ENCODE measurements at regions not wholly inside any gene's neighbourhood (a gene's known extent, or its start where the extent isn't known, plus 50 kb on each side); places are given as distances from the start of the nearest gene placed in this dataset.
A peak's percentile ranks its signal among the peaks of the same experiment; 100 is the strongest.

- H3K27me3 Mint-ChIP-seq (ENCODE audit: unreplicated experiment): no peaks in the 10 kb centered on the region
- no peak overlapping the region for H3K27ac Mint-ChIP-seq (ENCODE audit: unreplicated experiment)
- peaks cover 2% of the 10 kb centered on the region for H3K9me3 Mint-ChIP-seq (ENCODE audit: unreplicated experiment)
- H3K36me3 Mint-ChIP-seq (ENCODE audit: unreplicated experiment): no peaks in the 10 kb centered on the region
- H3K4me3 Mint-ChIP-seq (ENCODE audit: unreplicated experiment): no peak overlapping the region
- TF ChIP-seq, protein P1, sequence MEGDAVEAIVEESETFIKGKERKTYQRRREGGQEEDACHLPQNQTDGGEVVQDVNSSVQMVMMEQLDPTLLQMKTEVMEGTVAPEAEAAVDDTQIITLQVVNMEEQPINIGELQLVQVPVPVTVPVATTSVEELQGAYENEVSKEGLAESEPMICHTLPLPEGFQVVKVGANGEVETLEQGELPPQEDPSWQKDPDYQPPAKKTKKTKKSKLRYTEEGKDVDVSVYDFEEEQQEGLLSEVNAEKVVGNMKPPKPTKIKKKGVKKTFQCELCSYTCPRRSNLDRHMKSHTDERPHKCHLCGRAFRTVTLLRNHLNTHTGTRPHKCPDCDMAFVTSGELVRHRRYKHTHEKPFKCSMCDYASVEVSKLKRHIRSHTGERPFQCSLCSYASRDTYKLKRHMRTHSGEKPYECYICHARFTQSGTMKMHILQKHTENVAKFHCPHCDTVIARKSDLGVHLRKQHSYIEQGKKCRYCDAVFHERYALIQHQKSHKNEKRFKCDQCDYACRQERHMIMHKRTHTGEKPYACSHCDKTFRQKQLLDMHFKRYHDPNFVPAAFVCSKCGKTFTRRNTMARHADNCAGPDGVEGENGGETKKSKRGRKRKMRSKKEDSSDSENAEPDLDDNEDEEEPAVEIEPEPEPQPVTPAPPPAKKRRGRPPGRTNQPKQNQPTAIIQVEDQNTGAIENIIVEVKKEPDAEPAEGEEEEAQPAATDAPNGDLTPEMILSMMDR (IDR thresholded peaks at IDR 0.05; ENCODE audit: partially characterized antibody, unreplicated experiment): no peak
- H3K4me1 Mint-ChIP-seq (ENCODE audit: low read depth, unreplicated experiment): no peaks in the 10 kb centered on the region
- no peak for DNase-seq
Measured at GRCh38 chr17:55606488-55606815, 95.2 kb upstream of the SMIM36 start.

GRCh38 chr17:55605705-55606487 lies 94.6 kb upstream of the SMIM36 start:
- DNase-seq: no peak
- H3K4me1 Mint-ChIP-seq (ENCODE audit: low read depth, unreplicated experiment): no peaks in the 10 kb centered on the region
- no peaks in the 10 kb centered on the region for H3K36me3 Mint-ChIP-seq (ENCODE audit: unreplicated experiment)
- H3K27ac Mint-ChIP-seq (ENCODE audit: unreplicated experiment): no peak overlapping the region
- no peak overlapping the region for H3K4me3 Mint-ChIP-seq (ENCODE audit: unreplicated experiment)
- peaks cover 2% of the 10 kb centered on the region for H3K9me3 Mint-ChIP-seq (ENCODE audit: unreplicated experiment)
- H3K27me3 Mint-ChIP-seq (ENCODE audit: unreplicated experiment): no peaks in the 10 kb centered on the region
- TF ChIP-seq, protein P1 (IDR thresholded peaks at IDR 0.05; ENCODE audit: partially characterized antibody, unreplicated experiment): no peak

DNA sequence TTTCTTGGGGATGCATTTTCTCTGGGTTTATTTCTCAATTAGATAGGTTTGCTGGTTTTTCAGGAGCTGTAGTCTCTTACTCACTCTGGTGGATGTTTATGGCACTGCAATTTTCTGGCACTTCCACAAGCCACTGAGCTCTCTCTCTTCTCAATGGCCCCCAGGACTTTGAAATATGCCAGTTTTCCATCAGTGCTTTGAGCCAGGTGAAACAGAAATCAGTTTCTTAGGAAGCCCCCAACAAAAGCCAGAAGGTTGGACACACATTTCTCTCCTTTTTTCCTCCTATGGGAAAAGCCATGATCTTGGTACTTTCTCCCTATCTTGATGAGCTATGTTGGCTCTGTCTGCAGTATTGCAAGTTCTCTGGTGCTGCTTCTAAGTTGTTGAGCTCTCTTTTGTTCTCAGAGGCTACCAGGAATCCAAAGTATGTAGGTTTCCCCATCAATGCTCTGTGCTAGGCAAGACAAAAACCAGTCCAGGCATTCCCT lies 90.7 kb upstream of the SMIM36 start:
- H3K27ac Mint-ChIP-seq (ENCODE audit: unreplicated experiment): no peak overlapping the region
- TF ChIP-seq, protein P1 (IDR thresholded peaks at IDR 0.05; ENCODE audit: partially characterized antibody, unreplicated experiment): peak; percentile 74
- no peaks in the 10 kb centered on the region for H3K4me1 Mint-ChIP-seq (ENCODE audit: low read depth, unreplicated experiment)
- H3K9me3 Mint-ChIP-seq (ENCODE audit: unreplicated experiment): peaks cover 4% of the 10 kb centered on the region
- no peak overlapping the region for H3K4me3 Mint-ChIP-seq (ENCODE audit: unreplicated experiment)
- H3K27me3 Mint-ChIP-seq (ENCODE audit: unreplicated experiment): no peaks in the 10 kb centered on the region
- no peak for DNase-seq
- peaks cover 4% of the 10 kb centered on the region for H3K36me3 Mint-ChIP-seq (ENCODE audit: unreplicated experiment)

GRCh38 chr17:55598495-55598894 lies 87.2 kb upstream of the SMIM36 start:
- Mint-ChIP-seq H3K4me3 (ENCODE audit: unreplicated experiment) (no peak overlapping the region), H3K36me3 (ENCODE audit: unreplicated experiment) (peaks cover 4% of the 10 kb centered on the region), H3K9me3 (ENCODE audit: unreplicated experiment) (peaks cover 4% of the 10 kb centered on the region), H3K27me3 (ENCODE audit: unreplicated experiment) (no peaks in the 10 kb centered on the region), H3K27ac (ENCODE audit: unreplicated experiment) (no peak overlapping the region), H3K4me1 (ENCODE audit: low read depth, unreplicated experiment) (no peaks in the 10 kb centered on the region)
- TF ChIP-seq, protein P1 (IDR thresholded peaks at IDR 0.05; ENCODE audit: partially characterized antibody, unreplicated experiment): no peak
- DNase-seq: no peak

DNA sequence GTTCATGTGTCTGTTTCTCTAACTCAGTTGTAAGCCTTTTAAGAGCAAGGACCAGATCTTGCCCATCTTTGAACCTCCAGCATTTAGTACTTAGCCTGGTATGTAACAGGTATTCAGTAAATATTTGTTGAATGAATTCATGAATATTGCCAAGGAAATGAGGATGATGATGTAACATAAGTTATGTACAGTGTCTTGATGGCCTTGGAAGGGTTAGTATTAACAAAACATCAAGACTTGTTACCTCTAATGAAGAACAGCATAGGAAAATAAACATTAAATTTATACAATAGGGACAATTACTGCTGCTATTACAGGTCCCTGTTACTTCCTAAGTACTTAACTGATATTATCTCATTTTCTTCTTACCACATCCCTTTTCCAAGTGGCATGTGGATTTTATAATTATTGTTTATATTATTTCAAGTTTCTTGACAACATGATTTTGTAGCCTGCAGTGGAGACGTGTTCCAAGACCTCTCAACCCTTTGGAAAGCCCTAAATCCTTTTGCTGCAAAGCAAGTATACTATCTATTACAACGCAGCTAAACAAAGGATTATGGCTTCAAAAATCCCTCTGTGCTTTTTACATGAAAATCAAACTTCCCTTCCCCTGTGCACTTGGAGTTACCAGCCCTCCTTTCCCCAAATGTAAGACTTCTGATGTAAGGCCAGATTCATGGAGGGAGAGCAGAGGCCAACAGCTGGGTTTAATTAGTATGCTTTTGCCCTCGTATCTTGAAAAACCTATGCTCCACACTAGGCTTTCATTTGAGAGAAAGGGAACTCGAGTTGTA lies 77.4 kb upstream of the SMIM36 start:
- no peak for DNase-seq
- no peaks in the 10 kb centered on the region for H3K9me3 Mint-ChIP-seq (ENCODE audit: unreplicated experiment)
- TF ChIP-seq, protein P1 (IDR thresholded peaks at IDR 0.05; ENCODE audit: partially characterized antibody, unreplicated experiment): no peak
- H3K27ac Mint-ChIP-seq (ENCODE audit: unreplicated experiment): no peak overlapping the region
- H3K4me3 Mint-ChIP-seq (ENCODE audit: unreplicated experiment): no peak overlapping the region
- no peaks in the 10 kb centered on the region for H3K36me3 Mint-ChIP-seq (ENCODE audit: unreplicated experiment)
- H3K4me1 Mint-ChIP-seq (ENCODE audit: low read depth, unreplicated experiment): no peaks in the 10 kb centered on the region
- peaks cover 1% of the 10 kb centered on the region for H3K27me3 Mint-ChIP-seq (ENCODE audit: unreplicated experiment)

Data from glutamatergic neuron (in vitro differentiated cells).